Naive thymus-derived CD4-positive, alpha-beta T cell (primary cell): ENCODE measurements at regions not wholly inside any gene's neighbourhood (a gene's known extent, or its start where the extent isn't known, plus 50 kb on each side); places are given as distances from the start of the nearest gene placed in this dataset.

ENCODE experiments used
- ATAC-seq: fragments of 150-1000 bp; cut with Tn5 transposase; 2 replicates; pipeline ENCODE4 v1.10.0; 2021; ENCODE audit warnings: mild to moderate bottlenecking, moderate library complexity
- CTCF ChIA-PET: fragments of 350-600 bp; sonication (Branson Sonifier 250); formaldehyde crosslinking; loops from one replicate; lab custom pipeline; 2021; ENCODE audit warnings: antibody characterized with exemption; lab: Charles Lee
- POLR2A ChIA-PET: fragments of 350-600 bp; sonication (Branson Sonifier 250); formaldehyde crosslinking; loops from one replicate; lab custom pipeline; 2021; ENCODE audit warnings: antibody characterized with exemption, inconsistent platforms; lab: Charles Lee
- DNase-seq, 9 donors: peaks; one replicate each; pipeline versions ENCODE4 v3.0.0 to v3.0.0-alpha.2; 2020 to 2022; ENCODE audit warnings: mixed read lengths in 1 of 9
- H3K27ac ChIP-seq: one replicate; pipeline ENCODE4 v1.7.0; 2013; ENCODE audit warnings: mild to moderate bottlenecking, low read depth, low read length, moderate library complexity
- H3K27me3 ChIP-seq, 2 donors: one replicate each; pipeline ENCODE4 v1.7.0; 2013; ENCODE audit warnings: low read length in 2 of 2, mild to moderate bottlenecking in 2 of 2, moderate library complexity in 2 of 2; ENCODE audit not compliant: control insufficient read depth in 2 of 2, insufficient read depth in 2 of 2
- H3K36me3 ChIP-seq, 3 experiments: 1 replicate in 2 of 3; 2 replicates in 1 of 3; pipeline ENCODE4 v1.7.0; 2013; ENCODE audit warnings: low read length in 3 of 3, mild to moderate bottlenecking in 3 of 3, moderate library complexity in 1 of 3; ENCODE audit not compliant: insufficient read depth in 3 of 3, control insufficient read depth in 2 of 3
- H3K4me1 ChIP-seq, 2 donors: one replicate each; pipeline ENCODE4 v1.7.0; 2013; ENCODE audit warnings: low read length in 2 of 2, mild to moderate bottlenecking in 2 of 2, moderate library complexity in 1 of 2; ENCODE audit not compliant: control insufficient read depth in 2 of 2, insufficient read depth in 2 of 2
- H3K4me3 ChIP-seq: 2 replicates; pipeline ENCODE4 v1.7.0; 2013; ENCODE audit warnings: mild to moderate bottlenecking, low read length
- H3K9me3 ChIP-seq, 3 experiments: 1 replicate in 2 of 3; 2 replicates in 1 of 3; pipeline ENCODE4 v1.7.0; 2013; ENCODE audit warnings: low read length in 3 of 3; ENCODE audit not compliant: control insufficient read depth in 2 of 3
- H3K27ac Mint-ChIP-seq, 9 donors: one replicate each; pipeline ENCODE4 v1.8.0; 2020 to 2022; ENCODE audit warnings: mixed read lengths in 9 of 9, mild to moderate bottlenecking in 8 of 9, moderate library complexity in 5 of 9, inconsistent platforms in 2 of 9
- H3K27me3 Mint-ChIP-seq, 5 donors: one replicate each; pipeline ENCODE4 v1.8.0; 2021 to 2022; ENCODE audit warnings: mixed read lengths in 5 of 5, mild to moderate bottlenecking in 1 of 5
- H3K36me3 Mint-ChIP-seq, 5 donors: one replicate each; pipeline ENCODE4 v1.8.0; 2020 to 2022; ENCODE audit warnings: mixed read lengths in 5 of 5, mild to moderate bottlenecking in 3 of 5, inconsistent platforms in 1 of 5
- H3K4me1 Mint-ChIP-seq, 7 donors: one replicate each; pipeline ENCODE4 v1.8.0; 2020 to 2022; ENCODE audit warnings: mixed read lengths in 7 of 7, mild to moderate bottlenecking in 3 of 7, inconsistent platforms in 1 of 7
- H3K4me3 Mint-ChIP-seq, 10 donors: one replicate each; pipeline ENCODE4 v1.8.0; 2020 to 2022; ENCODE audit warnings: mild to moderate bottlenecking in 10 of 10, mixed read lengths in 10 of 10, moderate library complexity in 6 of 10, inconsistent platforms in 2 of 10
- H3K9me3 Mint-ChIP-seq, 11 donors: one replicate each; pipeline ENCODE4 v1.8.0; 2020 to 2022; ENCODE audit warnings: mixed read lengths in 11 of 11, mild to moderate bottlenecking in 4 of 11, inconsistent platforms in 1 of 11, moderate library complexity in 1 of 11
- intact Hi-C, 2 donors: fragments of 100-400 bp; cut with micrococcal nuclease; formaldehyde crosslinking; loops; one replicate each; pipeline ENCODE4 v1.15.1; 2023

DNA sequence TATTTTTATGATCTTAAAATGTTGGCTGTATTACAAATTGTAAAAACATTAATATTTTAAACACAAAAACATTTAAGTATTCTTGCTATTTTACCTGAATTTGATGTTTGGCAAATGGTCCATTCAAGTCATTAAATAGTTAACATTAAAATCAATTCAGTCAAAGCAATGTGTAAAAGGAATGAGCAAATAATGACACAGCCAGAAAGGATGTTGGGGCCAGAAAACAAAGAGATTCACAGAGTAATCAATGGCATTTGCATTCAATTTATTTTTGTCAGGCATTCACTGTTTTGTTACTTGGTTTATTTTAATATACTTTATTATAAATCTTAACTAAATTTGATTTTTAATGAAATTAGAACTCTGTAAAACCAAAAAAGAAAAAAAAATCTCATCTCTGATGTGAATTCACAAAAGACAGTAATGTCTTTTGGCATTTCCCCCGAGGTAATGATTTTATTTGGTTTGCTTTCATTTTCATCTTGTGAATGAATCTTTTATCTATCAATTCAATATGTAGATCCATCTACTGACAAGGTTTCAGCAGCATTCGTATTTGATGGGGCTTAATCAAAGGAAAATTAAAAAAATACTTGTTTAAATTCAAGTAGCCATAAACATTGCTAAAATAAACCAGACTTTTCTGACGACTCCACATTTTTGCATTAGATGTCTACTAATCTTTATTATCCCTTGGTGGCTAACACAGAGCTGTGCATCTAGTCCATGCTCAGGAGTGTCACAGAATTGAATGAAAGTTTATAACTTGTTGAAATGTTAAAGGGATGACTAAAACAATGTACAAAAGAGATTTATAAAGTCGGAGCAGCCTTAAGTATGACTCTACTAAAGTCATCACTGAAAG, 866.7 kb upstream of the GJE1 start:
- intact Hi-C loops, result no loop called here
- ATAC-seq, result no peak
- Histone ChIP-seq H3K4me3 (no peak overlapping the region), H3K27ac (no peak overlapping the region), H3K4me1 (peaks cover 0 to 5% of the 10 kb centered on the region in 2 donors), H3K27me3 (no peaks in the 10 kb centered on the region), H3K9me3 (no peaks in the 10 kb centered on the region), H3K36me3 (no peaks in the 10 kb centered on the region)
- CTCF ChIA-PET, result no interaction called here
- no peak for DNase-seq
- POLR2A ChIA-PET, result no interaction called here
- Mint-ChIP-seq H3K27ac (no peak overlapping the region), H3K27me3 (peaks cover 0 to 5% (median 0%) of the 10 kb centered on the region in 5 donors), H3K4me1 (peaks cover 0 to 6% (median 0%) of the 10 kb centered on the region in 7 donors), H3K4me3 (no peak overlapping the region), H3K36me3 (no peaks in the 10 kb centered on the region), H3K9me3 (no peaks in the 10 kb centered on the region)

DNA sequence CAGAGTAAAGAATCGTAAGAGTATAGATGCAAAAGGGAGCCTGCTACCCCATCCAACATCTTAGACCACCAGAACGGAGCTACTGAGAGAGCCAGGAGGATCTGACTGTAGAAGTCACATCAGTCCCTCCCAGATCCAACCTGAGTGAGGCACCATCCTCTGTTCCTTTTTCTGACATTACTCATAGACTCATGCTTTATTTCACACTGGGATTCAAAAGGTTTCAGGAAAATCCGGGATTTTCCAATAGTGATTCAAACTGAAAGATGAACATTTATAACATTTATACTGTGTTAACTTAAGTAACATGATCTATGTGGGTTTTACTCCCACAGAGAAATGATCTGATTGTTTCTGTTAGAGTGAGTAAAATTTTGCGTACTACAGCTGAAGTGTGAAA, 868.6 kb upstream of the GJE1 start:
- intact Hi-C loops, result no loop called here
- ATAC-seq (no peak), DNase-seq (no peak)
- Histone ChIP-seq H3K4me1 (peaks cover 0 to 5% of the 10 kb centered on the region in 2 donors), H3K36me3 (no peaks in the 10 kb centered on the region), H3K27me3 (no peaks in the 10 kb centered on the region), H3K4me3 (no peak overlapping the region), H3K9me3 (no peaks in the 10 kb centered on the region), H3K27ac (no peak overlapping the region)
- no peak overlapping the region for H3K27ac Mint-ChIP-seq
- peaks cover 0 to 6% (median 0%) of the 10 kb centered on the region in 7 donors for H3K4me1 Mint-ChIP-seq
- ChIA-PET CTCF (interaction anchor here (0.5 kb wide), 1 partner anchor 299 kb away, joined by 3 read pairs; no protein-coding TSS in a partner anchor), POLR2A (no interaction called here)
- H3K9me3 Mint-ChIP-seq, result no peaks in the 10 kb centered on the region
- H3K36me3 Mint-ChIP-seq, result no peaks in the 10 kb centered on the region
- H3K27me3 Mint-ChIP-seq, result peaks cover 0 to 5% (median 0%) of the 10 kb centered on the region in 5 donors
- H3K4me3 Mint-ChIP-seq, result no peak overlapping the region

DNA sequence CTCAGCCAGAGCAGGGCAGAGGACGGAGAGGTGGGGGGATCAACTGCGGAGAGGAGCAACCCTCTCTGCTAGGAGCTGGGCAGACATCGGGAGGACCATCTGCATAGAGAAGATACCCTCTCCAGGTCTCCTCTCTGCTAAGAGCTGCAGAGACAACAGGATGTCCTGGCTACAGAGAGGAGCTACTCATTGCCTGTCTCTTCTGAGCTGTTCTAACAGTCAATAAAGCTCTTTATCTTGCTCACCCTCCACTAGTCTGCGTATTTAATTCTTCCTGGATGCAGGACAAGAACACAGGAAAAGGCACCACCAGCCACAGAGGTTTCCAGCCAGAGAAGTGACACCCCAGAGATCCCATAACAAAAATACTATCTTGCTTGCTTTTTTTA, 871.1 kb upstream of the GJE1 start:
- H3K4me3 ChIP-seq, result no peak overlapping the region
- no peak overlapping the region for H3K27ac Mint-ChIP-seq
- peaks cover 0 to 5% of the 10 kb centered on the region in 2 donors for H3K4me1 ChIP-seq
- H3K36me3 ChIP-seq, result no peaks in the 10 kb centered on the region
- peaks cover 0 to 5% (median 0%) of the 10 kb centered on the region in 5 donors for H3K27me3 Mint-ChIP-seq
- intact Hi-C loops, result no loop called here
- DNase-seq (no peak), ATAC-seq (no peak)
- H3K36me3 Mint-ChIP-seq, result no peaks in the 10 kb centered on the region
- H3K9me3 ChIP-seq, result no peaks in the 10 kb centered on the region
- ChIA-PET CTCF (no interaction called here), POLR2A (no interaction called here)
- no peak overlapping the region for H3K4me3 Mint-ChIP-seq
- no peaks in the 10 kb centered on the region for H3K9me3 Mint-ChIP-seq
- no peak overlapping the region for H3K27ac ChIP-seq
- H3K4me1 Mint-ChIP-seq, result peaks cover 0 to 6% (median 0%) of the 10 kb centered on the region in 7 donors
- no peaks in the 10 kb centered on the region for H3K27me3 ChIP-seq

DNA sequence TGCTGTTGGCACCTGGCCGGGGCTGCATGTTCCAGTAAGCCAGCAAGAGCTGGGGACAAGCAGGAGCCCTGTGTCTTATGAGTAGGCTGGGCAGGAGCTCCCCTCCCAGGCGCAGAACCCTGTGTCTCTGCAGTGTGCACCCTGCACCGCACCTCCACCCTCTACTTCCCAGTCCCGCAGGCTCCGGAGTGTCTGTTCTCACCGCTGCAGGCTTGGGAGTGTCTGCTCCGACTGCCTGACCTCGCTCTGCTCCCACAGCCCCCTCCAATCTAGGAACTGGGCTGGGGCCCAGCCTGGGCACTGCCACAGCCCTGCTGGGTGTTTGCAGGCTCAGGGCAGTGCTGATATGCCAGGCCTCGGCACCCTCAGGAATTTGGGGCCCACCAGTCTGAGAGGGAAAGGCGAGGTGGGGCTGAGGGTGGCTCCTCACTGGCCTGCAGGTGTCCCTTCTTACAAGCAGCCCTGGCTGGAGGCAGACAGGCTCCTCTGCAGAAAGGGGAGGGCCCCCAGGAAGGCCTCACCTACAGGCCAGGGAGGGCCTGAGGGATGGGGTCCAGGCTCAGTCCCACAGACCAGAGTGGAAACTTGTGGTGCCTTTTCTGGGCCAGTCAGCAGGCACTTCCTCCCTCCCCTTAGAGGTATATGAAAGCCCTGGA, 871.6 kb upstream of the GJE1 start:
- H3K36me3 Mint-ChIP-seq, result no peaks in the 10 kb centered on the region
- H3K27ac Mint-ChIP-seq, result no peak overlapping the region
- H3K9me3 Mint-ChIP-seq, result no peaks in the 10 kb centered on the region
- Histone ChIP-seq H3K9me3 (no peaks in the 10 kb centered on the region), H3K4me1 (peaks cover 0 to under 1% of the 10 kb centered on the region in 2 donors), H3K27me3 (no peaks in the 10 kb centered on the region), H3K27ac (no peak overlapping the region), H3K36me3 (no peaks in the 10 kb centered on the region), H3K4me3 (no peak overlapping the region)
- POLR2A ChIA-PET, result no interaction called here
- intact Hi-C loops, result no loop called here
- ATAC-seq (no peak), DNase-seq (no peak)
- peaks cover 0 to 5% (median 0%) of the 10 kb centered on the region in 5 donors for H3K27me3 Mint-ChIP-seq
- CTCF ChIA-PET, result no interaction called here
- no peak overlapping the region for H3K4me3 Mint-ChIP-seq
- peaks cover 0 to under 1% (median 0%) of the 10 kb centered on the region in 7 donors for H3K4me1 Mint-ChIP-seq

DNA sequence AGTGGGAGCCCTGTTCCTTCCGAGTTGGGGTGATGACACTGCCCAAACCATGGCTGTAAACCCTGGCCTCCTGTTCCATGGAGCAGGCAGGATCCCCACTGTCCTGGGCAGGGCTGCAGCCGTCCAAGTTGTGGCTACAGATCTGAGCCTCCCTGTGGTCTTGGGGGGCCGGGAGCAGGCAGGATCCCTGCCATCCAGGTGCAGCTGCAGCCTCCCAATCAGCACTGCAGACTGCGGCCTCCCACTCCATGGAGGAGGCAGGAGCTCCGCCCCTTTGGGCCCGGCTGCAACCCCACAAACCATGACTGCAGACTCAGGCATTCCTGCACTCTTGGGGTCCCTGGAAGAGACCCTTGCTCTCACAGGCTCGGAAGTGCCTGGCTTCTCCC, 872.1 kb upstream of the GJE1 start:
- Mint-ChIP-seq H3K36me3 (no peaks in the 10 kb centered on the region), H3K9me3 (no peaks in the 10 kb centered on the region), H3K4me1 (no peaks in the 10 kb centered on the region), H3K4me3 (no peak overlapping the region), H3K27me3 (peaks cover 0 to 5% (median 0%) of the 10 kb centered on the region in 5 donors), H3K27ac (no peak overlapping the region)
- ChIA-PET CTCF (no interaction called here), POLR2A (no interaction called here)
- Histone ChIP-seq H3K4me3 (no peak overlapping the region), H3K36me3 (no peaks in the 10 kb centered on the region), H3K4me1 (no peaks in the 10 kb centered on the region), H3K9me3 (no peaks in the 10 kb centered on the region), H3K27ac (no peak overlapping the region), H3K27me3 (no peaks in the 10 kb centered on the region)
- intact Hi-C loops, result no loop called here
- ATAC-seq (no peak), DNase-seq (no peak)

DNA sequence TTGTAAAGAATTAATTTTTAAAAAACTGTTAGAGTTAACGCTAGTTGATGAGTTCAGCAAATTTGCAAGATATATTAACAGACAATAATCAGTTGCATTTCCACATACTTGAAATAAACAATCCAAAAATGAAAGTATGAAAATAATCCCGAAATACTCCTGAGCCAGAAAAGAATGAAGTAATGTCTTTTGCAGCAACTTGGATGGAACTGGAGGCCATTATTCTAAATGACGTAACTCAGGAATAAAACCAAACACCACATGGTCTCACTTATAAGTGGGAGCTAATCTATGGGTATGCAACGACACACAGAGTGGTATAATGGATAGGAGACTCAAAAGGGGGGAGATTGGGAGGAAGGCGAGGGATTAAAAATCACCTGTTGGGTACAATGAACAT, 872.9 kb upstream of the GJE1 start:
- Mint-ChIP-seq H3K27me3 (peaks cover 0 to 5% (median 0%) of the 10 kb centered on the region in 5 donors), H3K27ac (no peak overlapping the region), H3K4me1 (no peaks in the 10 kb centered on the region), H3K4me3 (no peak overlapping the region), H3K9me3 (no peaks in the 10 kb centered on the region), H3K36me3 (no peaks in the 10 kb centered on the region)
- intact Hi-C loops, result no loop called here
- no peak overlapping the region for H3K4me3 ChIP-seq
- H3K27ac ChIP-seq, result no peak overlapping the region
- ATAC-seq (no peak), DNase-seq (no peak)
- ChIA-PET POLR2A (no interaction called here), CTCF (no interaction called here)
- no peaks in the 10 kb centered on the region for H3K27me3 ChIP-seq
- H3K36me3 ChIP-seq, result no peaks in the 10 kb centered on the region
- H3K9me3 ChIP-seq, result no peaks in the 10 kb centered on the region
- H3K4me1 ChIP-seq, result no peaks in the 10 kb centered on the region
